Astrocyte of the cerebellum (primary cell): ENCODE measurements at regions not wholly inside any gene's neighbourhood (a gene's known extent, or its start where the extent isn't known, plus 50 kb on each side); places are given as distances from the start of the nearest gene placed in this dataset.
A peak's percentile ranks its signal among the peaks of the same experiment; 100 is the strongest.

Experiments used
- DNase-seq: peaks from one replicate; pipeline ENCODE4 v3.0.0-alpha.2; 2011; ENCODE audit warnings: low read depth
- H3K4me3 ChIP-seq: 2 replicates; pipeline ENCODE4 v1.5.1; 2011; ENCODE audit warnings: mild to moderate bottlenecking, low read depth, low read length, moderate library complexity
- CTCF ChIP-seq: IDR thresholded peaks from 2 replicates; pipeline ENCODE4 v1.5.1; 2012; ENCODE audit warnings: low read length, low read depth, moderate library complexity, mild to moderate bottlenecking; ENCODE audit errors: missing control alignments
- in situ Hi-C: cut with HindIII; loops from 2 replicates; pipeline ENCODE4 v1.10.0; 2017; ENCODE audit warnings: low sequenced_read_pairs

- in situ Hi-C loops, result no loop called here
- no peak for DNase-seq
- no peak for TF ChIP-seq CTCF
- no peak overlapping the region for H3K4me3 ChIP-seq
Observed at GRCh38 chr11:76269661-76270261, 63.5 kb upstream of the WNT11 start.

- in situ Hi-C loops, result no loop called here
- TF ChIP-seq CTCF, result no peak
- DNase-seq, result no peak
- no peak overlapping the region for H3K4me3 ChIP-seq
Observed at GRCh38 chr11:76269247-76269646, 62.9 kb upstream of the WNT11 start.

- in situ Hi-C loops, result no loop called here
- DNase-seq, result no peak
- no peak overlapping the region for H3K4me3 ChIP-seq
- TF ChIP-seq CTCF, result no peak
Observed at GRCh38 chr11:76268498-76268897, 62.2 kb upstream of the WNT11 start.

GRCh38 chr11:76267556-76267955 lies 61.3 kb upstream of the WNT11 start:
- in situ Hi-C loops, result no loop called here
- TF ChIP-seq CTCF, result no peak
- no peak for DNase-seq
- H3K4me3 ChIP-seq, result no peak overlapping the region

- no peak for TF ChIP-seq CTCF
- no peak overlapping the region for H3K4me3 ChIP-seq
- peak; percentile 15 for DNase-seq
- in situ Hi-C loops, result no loop called here
Observed at GRCh38 chr11:76266286-76267100, 60.2 kb upstream of the WNT11 start.

- H3K4me3 ChIP-seq, result no peak overlapping the region
- DNase-seq, result no peak
- TF ChIP-seq CTCF, result no peak
- in situ Hi-C loops, result no loop called here
Observed at GRCh38 chr11:76265771-76266241, 59.5 kb upstream of the WNT11 start.
